ENCODE measurements at regions not wholly inside any gene's neighbourhood (a gene's known extent, or its start where the extent isn't known, plus 50 kb on each side); places are given as distances from the start of the nearest gene placed in this dataset.
"Not testable (repeated sequence)": the region's sequence is repeated elsewhere in the genome, so short reads cannot be mapped to it uniquely, and the experiment has no call there.

DNA sequence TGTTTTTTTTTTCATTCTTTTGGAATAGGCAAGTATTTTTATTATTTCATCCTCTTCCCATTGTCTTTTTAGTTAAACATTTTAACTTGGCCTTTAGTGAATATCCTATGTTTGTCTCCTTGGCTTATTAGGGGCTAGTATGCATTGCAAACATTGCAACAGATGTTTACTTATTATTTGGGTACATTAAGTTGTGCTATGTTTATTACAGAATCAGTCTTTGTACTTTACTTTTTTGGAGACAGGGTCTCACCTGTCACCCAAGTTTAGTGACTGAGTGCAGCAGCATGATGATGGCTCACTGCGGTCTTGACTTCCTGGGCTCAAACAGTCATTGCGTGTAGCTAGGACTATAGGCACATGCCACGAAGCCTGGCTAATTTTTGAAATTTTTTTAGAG is 51.1 kb upstream of the NUDT6 start:
- DNase-seq: no peak

DNA sequence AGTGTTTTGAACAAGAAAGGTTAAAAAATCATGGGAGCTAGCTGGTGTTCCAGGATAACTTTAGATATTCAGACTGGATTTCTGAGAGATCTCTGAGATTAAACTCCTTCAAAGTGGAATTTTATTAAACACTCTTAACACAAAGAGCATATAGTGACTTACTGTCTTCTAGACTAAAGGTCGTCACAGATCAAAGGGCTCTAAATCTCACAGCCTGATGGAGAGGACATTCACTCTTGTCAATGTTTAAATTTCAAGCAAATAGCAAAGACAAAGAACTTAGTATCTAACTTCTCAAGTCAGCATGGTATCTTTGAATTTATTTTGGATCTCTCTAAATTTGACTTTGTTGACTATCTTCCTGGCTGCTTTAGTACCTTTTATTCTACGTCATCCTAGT is 53.7 kb upstream of the NUDT6 start:
- DNase-seq: no peak

DNA sequence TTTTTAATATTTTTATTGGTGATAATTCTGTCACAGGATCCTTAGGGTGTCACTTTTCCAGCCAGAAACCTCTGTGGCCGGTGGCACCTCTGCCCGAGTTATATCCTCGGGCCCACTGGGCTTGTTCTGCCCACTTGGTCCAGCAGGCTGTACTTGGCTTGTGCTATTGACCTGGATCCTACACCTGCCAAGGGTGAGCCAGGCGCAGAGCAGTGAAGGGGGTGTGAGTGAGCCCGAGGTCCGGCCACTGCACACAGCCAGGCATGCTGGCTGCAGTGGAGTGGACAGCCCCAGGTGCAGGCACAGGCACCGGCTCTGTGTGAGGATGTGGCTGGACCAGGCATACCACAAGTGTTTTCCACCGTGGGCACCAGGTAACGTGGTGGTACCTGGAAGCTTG is 54.7 kb upstream of the NUDT6 start:
- no peak for DNase-seq

DNA sequence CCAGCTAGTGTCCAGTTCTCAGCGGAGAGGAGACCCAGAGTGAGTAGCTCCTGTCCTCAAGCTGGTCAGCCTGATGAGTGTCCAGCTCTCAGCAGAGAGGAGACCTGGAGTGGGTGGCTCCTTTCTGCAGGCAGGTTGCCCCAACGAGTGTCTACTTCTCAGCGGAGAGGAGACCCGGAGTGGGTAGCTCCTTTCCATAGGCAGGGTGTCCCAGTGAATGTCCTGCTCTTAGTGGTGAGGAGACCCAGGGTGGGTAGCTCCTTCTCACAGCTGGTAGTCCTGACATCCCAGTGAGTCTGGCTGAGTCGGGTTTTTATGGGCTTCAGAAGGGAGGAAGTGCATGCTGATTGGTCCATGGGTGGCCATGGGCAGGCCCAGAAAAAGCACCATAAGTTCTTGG is 55.7 kb upstream of the NUDT6 start:
- DNase-seq: no peak

DNA sequence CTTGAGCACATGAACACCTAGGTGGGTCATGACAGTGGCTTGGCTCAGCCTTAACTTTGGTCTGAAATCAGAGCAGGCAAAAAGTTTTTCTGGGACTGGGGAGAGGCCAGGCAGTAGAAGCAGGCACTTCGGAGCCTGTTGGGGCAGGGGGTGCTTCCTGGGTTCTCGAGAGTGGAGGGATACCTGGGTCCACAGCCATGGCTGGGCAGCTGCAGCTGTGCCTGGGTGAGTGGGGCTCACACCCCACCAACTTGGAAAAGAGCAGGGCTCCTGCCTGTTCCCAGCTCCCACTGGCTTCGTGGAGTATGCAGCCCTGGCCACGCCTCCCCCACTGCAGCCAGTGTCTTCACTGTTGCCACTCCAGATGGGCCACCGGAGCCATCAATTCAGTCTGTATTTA is 56.4 kb upstream of the NUDT6 start:
- DNase-seq: no peak

DNA sequence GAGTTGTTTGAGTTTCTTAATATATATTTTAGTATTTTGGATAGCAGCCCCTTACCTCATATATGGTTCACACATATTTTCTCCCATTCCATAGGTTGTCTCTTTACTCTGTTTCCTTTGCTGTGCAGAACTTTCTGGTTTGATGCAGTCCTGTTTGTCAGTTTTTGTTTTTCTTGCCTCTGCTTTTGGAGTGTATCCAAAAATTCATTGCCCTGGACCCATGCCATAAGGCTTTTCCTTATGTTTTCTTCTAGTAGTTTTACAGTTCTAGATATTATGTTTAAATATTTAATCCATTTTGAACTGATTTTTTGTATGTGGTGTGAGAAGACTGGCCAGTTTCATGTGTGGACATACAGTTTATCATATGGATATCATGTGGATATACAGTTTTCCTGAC is 58.5 kb upstream of the NUDT6 start:
- DNase-seq: no peak

DNA sequence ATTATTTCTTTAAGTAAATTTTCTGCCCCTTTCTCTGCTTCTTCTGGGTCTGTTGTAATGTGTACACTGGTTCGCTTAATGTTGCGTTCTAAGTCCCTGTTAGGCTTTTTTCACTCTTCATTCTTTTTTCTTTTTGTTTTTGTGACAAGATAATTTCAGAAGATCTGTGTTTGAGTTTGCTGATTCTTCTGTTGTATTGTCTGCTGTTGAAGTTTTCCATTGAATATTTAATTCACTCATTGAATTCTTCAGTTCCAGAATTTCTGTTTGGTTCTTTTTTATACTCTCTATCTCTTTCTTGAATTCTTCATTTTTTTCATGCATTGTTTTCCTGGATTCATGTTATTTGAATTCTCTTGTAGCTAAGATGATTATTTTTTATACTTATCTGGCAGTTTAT is 66.3 kb upstream of the NUDT6 start:
- DNase-seq: no peak

DNA sequence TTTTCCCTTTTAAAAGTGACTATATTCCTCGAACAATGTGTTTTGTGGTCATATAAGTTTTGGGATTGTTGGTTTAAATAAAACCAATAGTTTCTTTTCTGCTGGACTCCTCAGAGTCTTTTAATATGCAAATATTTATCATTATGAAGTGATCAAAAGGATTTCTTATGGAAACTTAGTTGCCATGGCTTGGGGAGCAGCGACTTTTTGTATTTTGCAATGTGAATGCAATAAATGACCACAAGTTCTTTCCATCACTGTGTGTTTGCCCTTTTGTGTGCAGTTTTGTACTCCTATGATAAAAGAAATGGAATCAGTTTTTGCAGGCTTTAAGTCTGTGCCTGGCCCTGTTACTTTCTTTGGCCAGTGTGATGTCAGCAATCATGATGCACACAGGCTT is 68.5 kb upstream of the NUDT6 start:
- DNase-seq: no peak

DNA sequence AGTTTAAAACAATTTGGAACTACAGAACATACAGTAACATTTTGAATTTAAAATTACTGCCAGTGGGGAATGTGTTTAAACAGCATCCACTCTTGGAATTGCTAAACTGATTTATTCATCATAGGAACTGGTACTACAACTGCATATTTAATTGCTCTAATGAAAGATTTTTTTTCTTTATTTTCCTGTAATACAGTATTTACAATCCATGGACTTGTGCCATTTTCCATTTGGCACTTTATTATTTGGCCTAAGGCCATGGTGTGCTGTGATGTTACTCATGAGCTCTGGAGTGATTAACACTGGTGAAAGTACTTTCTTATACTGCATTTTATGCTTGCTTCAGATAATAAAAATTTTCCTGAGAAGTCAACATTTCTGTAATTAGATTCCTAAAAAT is 69.7 kb upstream of the NUDT6 start:
- DNase-seq: no peak

DNA sequence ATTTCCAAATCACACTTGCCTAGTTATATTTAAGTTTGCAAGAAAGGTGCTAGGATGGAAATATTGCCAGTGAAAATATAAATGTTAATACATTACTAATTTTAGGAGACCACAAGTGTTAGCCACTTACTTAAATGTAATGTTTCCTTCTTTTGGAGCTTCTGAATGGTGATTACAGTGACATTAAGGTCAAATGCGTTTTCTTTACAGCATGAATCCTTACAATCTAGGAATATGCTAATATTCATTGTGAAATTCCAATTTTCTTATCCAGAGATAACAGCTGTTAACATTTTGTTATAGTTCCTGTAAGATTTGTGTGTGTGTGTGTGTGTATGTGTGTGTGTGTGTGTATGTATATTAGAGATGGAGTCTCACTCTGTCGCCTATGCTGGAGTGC is 70.2 kb upstream of the NUDT6 start:
- no peak for DNase-seq

DNA sequence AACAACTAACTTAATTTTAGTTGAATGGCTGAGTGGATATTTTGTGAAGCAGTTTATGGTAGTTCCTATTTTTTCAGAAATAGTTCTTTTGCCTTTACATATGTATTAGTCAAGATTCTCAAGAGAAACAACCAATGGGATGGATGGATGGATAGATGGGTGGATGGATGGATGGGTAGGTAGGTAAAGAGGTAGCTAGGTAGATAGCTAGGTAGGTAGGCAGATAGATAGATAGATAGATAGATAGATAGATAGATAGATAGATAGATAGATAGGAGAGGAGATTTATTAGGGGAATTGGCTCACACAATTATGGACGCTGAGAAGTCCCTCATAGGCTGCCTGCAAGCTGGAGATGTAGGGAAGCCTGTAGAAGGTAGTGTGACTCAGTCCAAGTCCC is 74.0 kb upstream of the NUDT6 start:
- DNase-seq: no peak

DNA sequence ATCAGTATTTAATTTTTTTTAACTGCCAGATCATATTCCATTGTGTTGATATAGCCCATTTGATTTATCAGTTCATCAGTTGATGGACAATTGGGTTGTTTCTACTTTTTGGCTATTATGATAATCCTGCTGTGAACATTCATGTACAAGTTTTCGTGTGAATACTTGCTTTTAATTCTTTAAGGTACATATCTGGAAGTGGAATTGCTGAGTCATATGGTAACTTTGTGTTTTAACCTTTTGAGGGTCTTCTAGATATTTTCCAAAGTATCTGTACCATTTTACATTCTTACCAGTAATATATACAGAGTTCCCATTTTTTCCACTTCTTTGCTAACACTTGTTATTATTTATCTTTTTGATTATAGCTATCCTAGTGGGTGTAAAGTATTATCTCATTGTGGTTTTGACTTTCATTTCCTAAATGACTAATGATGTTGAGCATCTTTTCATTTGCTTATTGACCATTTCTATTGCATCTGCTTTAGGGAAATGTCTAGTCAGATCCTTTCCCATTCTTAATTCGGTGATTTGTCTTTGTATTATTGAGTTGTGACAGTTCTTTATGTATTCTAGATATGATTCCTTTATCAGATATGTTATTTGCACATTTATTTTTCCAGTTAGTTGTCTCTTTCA is 75.2 kb upstream of the NUDT6 start:
- DNase-seq: no peak

DNA sequence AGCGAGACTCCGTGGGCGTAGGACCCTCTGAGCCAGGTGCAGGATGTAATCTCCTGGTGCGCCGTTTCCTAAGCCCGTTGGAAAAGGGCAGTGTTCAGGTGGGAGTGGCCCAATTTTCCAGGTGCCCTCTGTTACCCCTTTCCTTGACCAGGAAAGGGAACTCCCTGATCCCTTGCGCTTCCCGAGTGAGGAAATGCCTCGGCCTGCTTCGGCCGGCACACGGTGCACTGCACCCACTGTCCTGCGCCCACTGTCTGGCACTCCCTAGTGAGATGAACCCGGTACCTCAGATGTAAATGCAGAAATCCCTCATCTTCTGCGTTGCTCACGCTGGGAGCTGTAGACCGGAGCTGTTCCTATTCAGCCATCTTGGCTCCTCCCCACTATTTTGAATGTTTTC is 81.7 kb upstream of the NUDT6 start:
- not testable (repeated sequence) for DNase-seq

DNA sequence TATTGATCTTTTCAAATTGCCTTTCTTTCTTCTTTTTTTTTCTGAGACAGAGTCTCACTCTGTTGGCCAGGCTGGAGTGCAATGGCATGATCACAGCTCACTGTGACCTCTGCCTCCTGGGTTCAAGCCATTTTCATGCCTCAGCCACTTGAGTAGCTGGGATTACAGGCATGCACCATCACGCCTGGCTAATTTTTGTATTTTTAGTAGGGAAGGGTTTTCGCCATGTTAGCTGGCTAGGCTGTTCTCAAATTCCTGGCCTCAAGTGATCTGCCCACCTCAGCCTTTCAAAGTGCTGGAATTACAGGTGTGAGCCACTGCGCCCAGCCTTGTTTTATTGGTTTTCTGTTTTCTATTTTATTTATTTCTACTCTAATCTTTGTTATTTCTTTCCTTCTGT is 82.7 kb upstream of the NUDT6 start:
- not testable (repeated sequence) for DNase-seq

DNA sequence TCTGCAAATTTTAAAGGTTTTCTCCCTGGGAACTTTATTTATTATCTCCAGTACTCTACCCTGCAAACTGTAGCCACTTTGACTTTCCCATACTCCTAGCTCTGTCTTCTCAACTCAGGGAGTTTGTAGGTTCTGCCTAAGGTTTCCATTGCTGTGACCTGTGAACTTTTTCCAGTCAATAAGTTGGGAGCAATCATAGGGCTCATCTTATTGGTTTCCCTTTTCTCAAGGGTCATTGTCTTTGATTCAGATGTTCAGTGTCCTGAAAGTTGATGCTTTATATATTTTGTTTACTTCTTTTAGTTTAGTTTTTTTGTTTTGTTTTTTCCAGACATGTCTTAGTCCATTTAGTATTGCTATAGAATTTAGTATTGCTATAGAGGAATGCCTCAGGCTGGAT is 85.3 kb upstream of the NUDT6 start:
- DNase-seq: no peak

DNA sequence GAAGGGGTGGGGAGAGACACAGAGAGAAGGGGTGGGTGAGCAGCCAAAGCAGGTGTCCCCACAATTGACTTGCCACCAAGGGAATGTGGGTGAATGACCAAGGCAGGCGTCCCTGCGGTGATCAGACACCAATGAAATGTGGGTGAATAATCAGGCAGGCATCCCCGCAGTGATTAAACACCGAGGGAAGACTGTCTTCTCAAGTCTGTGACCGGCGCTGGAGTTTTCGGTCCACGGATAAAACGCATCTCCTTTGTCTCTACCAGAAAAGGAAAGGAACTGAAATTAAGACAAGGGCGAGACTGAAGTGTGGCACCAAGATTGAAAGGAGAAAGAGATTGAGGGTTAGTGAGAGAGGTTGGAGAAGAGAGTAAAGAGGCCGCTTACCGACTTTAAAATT is 90.0 kb upstream of the NUDT6 start:
- DNase-seq: not testable (repeated sequence)

DNA sequence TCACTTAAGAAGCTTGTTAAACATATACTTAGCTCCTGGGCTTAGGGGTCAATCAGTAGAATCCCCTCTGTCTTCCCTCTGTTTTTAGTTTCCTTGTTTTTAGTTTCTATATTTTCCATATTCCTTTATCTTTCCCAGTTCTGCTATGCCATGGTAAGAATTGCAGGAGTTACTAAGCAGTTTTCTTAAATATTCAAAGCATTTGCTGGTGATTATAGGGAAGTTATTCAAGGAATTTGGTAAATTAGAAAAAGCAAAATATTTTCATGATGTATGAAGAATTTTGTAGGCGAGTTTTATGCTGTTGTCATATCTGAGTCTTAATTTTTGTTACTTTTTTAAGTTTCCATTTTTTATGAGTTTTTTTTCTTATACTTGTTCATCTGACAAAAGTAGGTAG is 91.6 kb upstream of the NUDT6 start:
- no peak for DNase-seq

DNA sequence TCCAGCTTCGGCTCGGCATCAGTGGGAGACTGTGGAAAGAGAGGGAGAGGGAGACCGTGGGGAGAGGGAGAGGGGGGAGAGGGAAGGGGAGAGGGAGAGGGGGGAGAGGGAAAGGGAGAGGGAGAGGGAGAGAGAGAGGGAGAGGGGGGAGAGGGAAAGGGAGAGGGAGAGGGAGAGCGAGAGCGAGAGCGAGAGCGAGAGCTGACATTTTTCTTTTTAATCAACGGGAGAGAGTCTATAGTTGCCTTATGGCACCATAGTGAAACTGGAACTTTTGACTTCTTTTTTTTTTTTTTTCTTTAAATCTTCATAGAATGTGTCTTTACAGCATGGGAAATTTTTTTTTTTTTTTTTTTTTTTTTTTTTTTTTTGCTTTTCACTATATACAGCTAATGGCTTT is 94.7 kb upstream of the NUDT6 start:
- DNase-seq: no peak

DNA sequence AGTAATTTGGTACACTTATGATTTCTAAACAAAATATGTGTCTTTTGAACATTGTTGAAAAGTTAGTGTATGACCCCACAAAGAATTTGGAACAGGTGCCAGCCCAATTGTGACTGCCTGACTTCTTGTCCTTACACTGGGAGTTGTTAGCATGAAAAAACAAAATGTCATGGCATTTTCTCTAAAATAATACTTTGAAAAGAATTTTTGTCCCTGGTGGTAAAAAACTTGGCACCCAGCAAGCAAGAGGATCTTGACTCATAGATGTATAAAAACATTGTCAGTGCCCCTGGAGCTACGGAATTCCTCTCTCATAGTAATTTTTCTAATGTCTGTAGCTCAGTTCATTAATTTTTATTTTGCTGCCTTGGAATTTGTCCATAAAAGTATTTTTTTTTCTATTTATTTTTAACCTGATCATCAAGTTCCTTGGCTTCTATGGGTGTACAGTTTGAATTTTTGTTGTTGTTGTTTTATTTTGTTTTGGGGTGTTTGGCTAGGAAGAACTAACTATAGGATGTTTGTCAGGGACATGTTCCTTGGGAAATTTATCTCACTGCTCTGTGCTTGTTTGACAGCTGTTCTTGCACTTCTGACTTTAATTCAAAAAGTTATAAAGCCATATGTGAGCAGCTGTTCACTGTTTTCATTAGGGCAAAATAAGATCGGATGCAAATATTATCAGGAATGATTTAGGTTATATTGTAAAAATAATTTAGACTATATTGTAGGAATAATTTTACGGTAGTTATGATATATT is 95.4 kb upstream of the NUDT6 start:
- no peak for DNase-seq

DNA sequence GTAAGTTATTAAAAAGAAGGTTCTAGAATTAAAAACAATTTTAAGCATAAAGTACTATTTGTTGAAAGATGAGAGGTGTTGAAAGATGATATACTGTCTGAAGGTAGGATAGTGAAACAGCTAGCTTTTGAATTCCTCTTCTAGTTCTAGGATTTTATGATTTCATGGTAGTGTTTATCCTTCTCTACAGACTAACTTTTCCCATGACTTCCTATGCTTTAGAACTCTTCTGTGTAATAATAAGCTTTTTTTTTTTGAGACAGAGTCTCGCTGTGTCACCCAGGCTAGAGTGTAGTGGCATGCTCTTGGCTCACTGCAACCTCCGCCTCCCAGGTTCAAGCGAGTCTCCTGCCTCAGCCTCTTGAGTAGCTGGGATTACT is 96.0 kb upstream of the NUDT6 start:
- no peak for DNase-seq

DNA sequence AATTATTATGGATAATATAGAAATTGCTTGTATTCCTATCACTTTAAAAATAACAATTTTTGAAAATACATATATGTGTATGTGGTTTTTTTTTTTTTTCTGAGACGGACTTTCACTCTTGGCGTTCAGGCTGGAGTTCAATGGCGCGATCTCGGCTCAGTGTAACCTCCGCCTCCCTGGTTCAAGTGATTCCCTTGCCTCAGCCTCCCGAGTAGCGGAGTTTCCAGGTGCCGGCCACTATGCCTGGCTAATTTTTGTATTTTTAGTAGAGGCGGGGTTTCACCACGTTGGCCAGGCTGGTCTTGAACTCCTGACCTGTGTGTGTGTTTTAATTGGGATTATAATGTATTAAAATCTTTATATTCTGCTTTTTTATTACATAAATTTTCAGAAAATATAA is 97.9 kb upstream of the NUDT6 start:
- no peak for DNase-seq

DNA sequence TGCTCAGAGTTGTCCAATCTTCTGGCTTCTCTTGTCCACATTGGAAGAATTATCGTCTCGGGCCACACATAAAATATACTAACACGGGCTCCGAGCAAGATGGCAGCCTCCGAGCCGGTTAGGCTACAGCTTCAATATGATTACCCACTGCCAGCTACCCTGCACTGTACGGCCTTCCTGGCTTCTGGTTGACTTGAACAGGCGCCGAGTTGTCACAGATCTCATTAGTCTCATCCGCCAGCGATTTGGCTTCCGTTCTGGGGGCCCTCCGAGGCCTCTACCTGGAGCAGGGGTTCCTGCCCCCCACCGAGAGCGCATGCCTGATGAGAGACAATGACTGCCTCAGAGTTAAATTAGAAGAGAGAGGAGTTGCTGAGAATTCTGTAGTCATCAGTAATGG is 101.2 kb upstream of the NUDT6 start:
- DNase-seq: no peak

DNA sequence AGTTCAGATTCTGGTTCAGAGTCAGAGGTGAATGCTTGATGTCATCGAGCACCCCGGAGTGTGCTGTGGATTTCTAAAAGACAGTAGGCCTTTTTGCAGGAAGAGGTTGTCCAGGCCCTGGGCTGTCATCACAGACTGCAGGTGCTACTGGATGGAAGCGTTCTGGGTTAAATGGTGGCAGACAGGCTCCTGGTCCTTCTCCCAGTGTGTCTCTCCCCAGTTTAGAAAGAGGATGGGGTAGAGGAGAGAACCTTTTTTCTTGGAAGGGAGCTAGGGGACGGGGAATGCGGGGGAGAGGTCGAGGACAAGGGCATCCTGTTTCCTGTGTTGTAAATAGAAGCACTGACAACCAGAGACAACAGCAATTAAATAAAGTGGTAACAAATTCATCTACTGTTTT is 102.3 kb upstream of the NUDT6 start:
- peak; percentile 59 for DNase-seq

DNA sequence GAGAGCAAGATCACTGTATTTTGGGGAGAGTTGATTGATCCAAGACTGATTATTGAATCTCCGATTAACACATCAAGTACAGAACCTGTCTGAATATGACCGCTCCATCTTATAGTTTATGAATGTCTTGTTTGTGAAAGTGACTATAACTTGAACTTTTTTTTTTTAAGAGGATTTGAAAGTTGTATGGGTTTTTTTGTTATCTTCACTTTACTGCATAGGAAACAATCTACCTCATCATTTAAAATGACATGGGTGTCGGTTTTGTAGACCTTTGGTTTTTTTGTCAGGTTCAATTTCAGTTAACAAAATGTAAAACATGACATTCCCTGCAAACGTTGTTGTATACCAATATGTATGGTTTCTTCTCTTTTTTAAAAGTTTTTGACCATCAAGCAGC is 103.0 kb upstream of the NUDT6 start:
- DNase-seq: no peak

DNA sequence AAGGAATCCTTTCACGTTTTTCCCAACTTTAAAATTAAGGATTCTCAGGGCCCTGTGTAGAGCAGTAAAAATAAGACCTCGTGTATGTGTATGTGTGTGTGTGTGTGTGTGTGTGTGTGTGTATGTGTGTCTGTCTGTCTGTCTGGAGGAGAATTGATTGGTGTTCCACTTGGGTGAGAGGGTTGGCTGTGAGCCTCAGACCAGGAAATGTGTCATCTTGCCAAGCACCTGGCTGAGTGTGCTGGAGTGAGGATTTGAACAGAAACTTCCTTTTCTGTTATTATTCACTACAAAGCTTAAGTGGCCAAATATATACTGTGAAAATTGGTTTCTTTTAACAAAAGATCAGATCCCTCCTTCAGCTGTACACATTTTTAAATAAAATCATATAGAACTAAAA is 103.6 kb upstream of the NUDT6 start:
- DNase-seq: peak; percentile 56

All from islet precursor cell (in vitro differentiated cells).